Breast epithelium (tissue), 4 donors: ENCODE measurements at regions not wholly inside any gene's neighbourhood (a gene's known extent, or its start where the extent isn't known, plus 50 kb on each side); places are given as distances from the start of the nearest gene placed in this dataset.

Experiments
- DNase-seq, 2 donors: peaks; one replicate each; pipeline ENCODE4 v3.0.0-alpha.2; 2019; ENCODE audit warnings: low spot score in 2 of 2
- H3K27ac ChIP-seq, 2 donors: fragments of 200-600 bp; sonication (generic) in 1 of 2; one replicate each; pipeline ENCODE4 v1.5.1; 2016 to 2019; ENCODE audit warnings: mild to moderate bottlenecking in 1 of 2
- H3K27me3 ChIP-seq, 2 donors: fragments of 200-600 bp; sonication (generic) in 1 of 2; one replicate each; pipeline versions ENCODE4 v1.5.1 to v1.6.0; 2017 to 2019; ENCODE audit warnings: control low read depth in 1 of 2, mild to moderate bottlenecking in 1 of 2
- H3K36me3 ChIP-seq: fragments of 200-600 bp; one replicate; pipeline ENCODE4 v1.5.1; 2019
- H3K4me1 ChIP-seq, 2 donors: fragments of 200-600 bp; sonication (generic); one replicate each; pipeline ENCODE4 v1.5.1; 2016 to 2019; ENCODE audit warnings: control low read depth in 1 of 2
- H3K4me3 ChIP-seq, 3 donors: fragments of 200-600 bp; sonication (generic); 1 replicate in 2 of 3; 2 replicates in 1 of 3; pipeline ENCODE4 v1.5.1; 2016 to 2019; ENCODE audit warnings: mild to moderate bottlenecking in 3 of 3, moderate library complexity in 2 of 3
- H3K9me3 ChIP-seq, 2 donors: fragments of 200-600 bp; sonication (generic) in 1 of 2; one replicate each; pipeline ENCODE4 v1.5.1; 2016 to 2019; ENCODE audit warnings: control low read depth in 1 of 2
- CTCF ChIP-seq, 3 donors: fragments of 450-650 bp; IDR thresholded peaks; one replicate each; pipeline ENCODE4 v1.5.1; 2016 to 2017; ENCODE audit warnings: antibody characterized with exemption in 3 of 3, mild to moderate bottlenecking in 3 of 3, moderate library complexity in 3 of 3
- POLR2A ChIP-seq: fragments of 450-650 bp; IDR thresholded peaks from one replicate; pipeline ENCODE4 v1.6.1; 2016; ENCODE audit warnings: antibody characterized with exemption, mild to moderate bottlenecking, moderate library complexity
- POLR2AphosphoS5 ChIP-seq, 3 donors: sonication (generic); formaldehyde crosslinking; IDR thresholded peaks; one replicate each; pipeline ENCODE4 v1.6.1; 2017; ENCODE audit warnings: antibody characterized with exemption in 3 of 3
- intact Hi-C: fragments of 100-400 bp; cut with DNase I; formaldehyde crosslinking; loops from one replicate; pipeline ENCODE4 v1.15.1; 2023; ENCODE audit warnings: low total_unique reads

- intact Hi-C loops = no loop called here
- Histone ChIP-seq H3K9me3 (no peaks in the 10 kb centered on the region), H3K27ac (no peak overlapping the region), H3K4me3 (no peak overlapping the region), H3K4me1 (no peaks in the 10 kb centered on the region), H3K36me3 (no peaks in the 10 kb centered on the region), H3K27me3 (no peaks in the 10 kb centered on the region)
- no peak for DNase-seq
- TF ChIP-seq POLR2A (no peak), CTCF (IDR thresholded peaks at IDR 0.05) (no peak), POLR2AphosphoS5 (IDR thresholded peaks at IDR 0.05) (no peak)
These were observed 121.5 kb upstream of the RAI14 start for GRCh38 chr5:34534523-34535103.

- intact Hi-C loops = no loop called here
- Histone ChIP-seq H3K4me1 (no peaks in the 10 kb centered on the region), H3K4me3 (no peak overlapping the region), H3K36me3 (no peaks in the 10 kb centered on the region), H3K27ac (no peak overlapping the region), H3K27me3 (no peaks in the 10 kb centered on the region), H3K9me3 (no peaks in the 10 kb centered on the region)
- no peak for TF ChIP-seq CTCF (IDR thresholded peaks at IDR 0.05)
- TF ChIP-seq POLR2AphosphoS5 (IDR thresholded peaks at IDR 0.05) = no peak
- no peak for TF ChIP-seq POLR2A
- DNase-seq = no peak
These were observed 120.7 kb upstream of the RAI14 start for GRCh38 chr5:34535433-34535832.

GRCh38 chr5:34535944-34536623, 120.0 kb upstream of the RAI14 start:
- intact Hi-C loops = no loop called here
- DNase-seq = no peak
- no peaks in the 10 kb centered on the region for H3K36me3 ChIP-seq
- no peak overlapping the region for H3K4me3 ChIP-seq
- no peaks in the 10 kb centered on the region for H3K27me3 ChIP-seq
- no peak for TF ChIP-seq CTCF (IDR thresholded peaks at IDR 0.05)
- no peak for TF ChIP-seq POLR2A
- no peak for TF ChIP-seq POLR2AphosphoS5 (IDR thresholded peaks at IDR 0.05)
- no peaks in the 10 kb centered on the region for H3K9me3 ChIP-seq
- no peaks in the 10 kb centered on the region for H3K4me1 ChIP-seq
- no peak overlapping the region for H3K27ac ChIP-seq

- no peak overlapping the region for H3K4me3 ChIP-seq
- H3K36me3 ChIP-seq = no peaks in the 10 kb centered on the region
- no peaks in the 10 kb centered on the region for H3K27me3 ChIP-seq
- no peak for DNase-seq
- no peak overlapping the region for H3K27ac ChIP-seq
- H3K4me1 ChIP-seq = no peaks in the 10 kb centered on the region
- H3K9me3 ChIP-seq = no peaks in the 10 kb centered on the region
- intact Hi-C loops = no loop called here
- TF ChIP-seq POLR2A (no peak), CTCF (IDR thresholded peaks at IDR 0.05) (no peak), POLR2AphosphoS5 (IDR thresholded peaks at IDR 0.05) (no peak)
These were observed 119.4 kb upstream of the RAI14 start for GRCh38 chr5:34536699-34537098.

- H3K9me3 ChIP-seq = no peaks in the 10 kb centered on the region
- H3K4me1 ChIP-seq = no peaks in the 10 kb centered on the region
- TF ChIP-seq CTCF (IDR thresholded peaks at IDR 0.05) (no peak), POLR2AphosphoS5 (IDR thresholded peaks at IDR 0.05) (no peak), POLR2A (no peak)
- H3K36me3 ChIP-seq = no peaks in the 10 kb centered on the region
- no peak overlapping the region for H3K4me3 ChIP-seq
- no peaks in the 10 kb centered on the region for H3K27me3 ChIP-seq
- intact Hi-C loops = no loop called here
- no peak for DNase-seq
- H3K27ac ChIP-seq = no peak overlapping the region
These were observed 118.0 kb upstream of the RAI14 start for GRCh38 chr5:34538026-34538672.
